ENCODE measurements at regions not wholly inside any gene's neighbourhood (a gene's known extent, or its start where the extent isn't known, plus 50 kb on each side); places are given as distances from the start of the nearest gene placed in this dataset.

- no peak for DNase-seq (ENCODE audit: low read depth)
- in situ Hi-C loops (cut with HindIII; ENCODE audit: low sequenced_read_pairs) = no loop called here
- no peak overlapping the region for H3K4me3 ChIP-seq (ENCODE audit: low read depth, low read length)
- no peak for TF ChIP-seq CTCF (IDR thresholded peaks at IDR 0.05; ENCODE audit: low read depth, low read length, missing control alignments)
Measured at GRCh38 chr22:47456031-47456430, 693.6 kb downstream of the TBC1D22A start.

- TF ChIP-seq CTCF (IDR thresholded peaks at IDR 0.05; ENCODE audit: low read depth, low read length, missing control alignments) = no peak
- in situ Hi-C loops (cut with HindIII; ENCODE audit: low sequenced_read_pairs) = no loop called here
- DNase-seq (ENCODE audit: low read depth) = no peak
- no peak overlapping the region for H3K4me3 ChIP-seq (ENCODE audit: low read depth, low read length)
Measured at GRCh38 chr22:47453049-47453448, 690.6 kb downstream of the TBC1D22A start.

GRCh38 chr22:47452184-47452583, 689.7 kb downstream of the TBC1D22A start:
- peak; percentile 18 for TF ChIP-seq CTCF (IDR thresholded peaks at IDR 0.05; ENCODE audit: low read depth, low read length, missing control alignments)
- no peak for DNase-seq (ENCODE audit: low read depth)
- no peak overlapping the region for H3K4me3 ChIP-seq (ENCODE audit: low read depth, low read length)
- in situ Hi-C loops (cut with HindIII; ENCODE audit: low sequenced_read_pairs) = no loop called here

- no peak for TF ChIP-seq CTCF (IDR thresholded peaks at IDR 0.05; ENCODE audit: low read depth, low read length, missing control alignments)
- in situ Hi-C loops (cut with HindIII; ENCODE audit: low sequenced_read_pairs) = no loop called here
- no peak overlapping the region for H3K4me3 ChIP-seq (ENCODE audit: low read depth, low read length)
- no peak for DNase-seq (ENCODE audit: low read depth)
Measured at GRCh38 chr22:47450876-47451475, 688.5 kb downstream of the TBC1D22A start.

GRCh38 chr22:47449508-47450270, 687.2 kb downstream of the TBC1D22A start:
- no peak for TF ChIP-seq CTCF (IDR thresholded peaks at IDR 0.05; ENCODE audit: low read depth, low read length, missing control alignments)
- H3K4me3 ChIP-seq (ENCODE audit: low read depth, low read length) = no peak overlapping the region
- DNase-seq (ENCODE audit: low read depth) = no peak
- in situ Hi-C loops (cut with HindIII; ENCODE audit: low sequenced_read_pairs) = no loop called here

GRCh38 chr22:47448231-47449223, 686.1 kb downstream of the TBC1D22A start:
- no peak overlapping the region for H3K4me3 ChIP-seq (ENCODE audit: low read depth, low read length)
- in situ Hi-C loops (cut with HindIII; ENCODE audit: low sequenced_read_pairs) = no loop called here
- DNase-seq (ENCODE audit: low read depth) = no peak
- no peak for TF ChIP-seq CTCF (IDR thresholded peaks at IDR 0.05; ENCODE audit: low read depth, low read length, missing control alignments)
